ENCODE measurements at regions not wholly inside any gene's neighbourhood (a gene's known extent, or its start where the extent isn't known, plus 50 kb on each side); places are given as distances from the start of the nearest gene placed in this dataset.

- TF ChIP-seq ZNF425 (CRISPR knock-in tag; conservative IDR thresholded peaks at IDR 0.05): no peak
- TF ChIP-seq, protein P1, sequence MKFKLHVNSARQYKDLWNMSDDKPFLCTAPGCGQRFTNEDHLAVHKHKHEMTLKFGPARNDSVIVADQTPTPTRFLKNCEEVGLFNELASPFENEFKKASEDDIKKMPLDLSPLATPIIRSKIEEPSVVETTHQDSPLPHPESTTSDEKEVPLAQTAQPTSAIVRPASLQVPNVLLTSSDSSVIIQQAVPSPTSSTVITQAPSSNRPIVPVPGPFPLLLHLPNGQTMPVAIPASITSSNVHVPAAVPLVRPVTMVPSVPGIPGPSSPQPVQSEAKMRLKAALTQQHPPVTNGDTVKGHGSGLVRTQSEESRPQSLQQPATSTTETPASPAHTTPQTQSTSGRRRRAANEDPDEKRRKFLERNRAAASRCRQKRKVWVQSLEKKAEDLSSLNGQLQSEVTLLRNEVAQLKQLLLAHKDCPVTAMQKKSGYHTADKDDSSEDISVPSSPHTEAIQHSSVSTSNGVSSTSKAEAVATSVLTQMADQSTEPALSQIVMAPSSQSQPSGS (CRISPR knock-in tag; IDR thresholded peaks at IDR 0.05; ENCODE audit: borderline replicate concordance, low read depth): no peak
- no peak for TF ChIP-seq RELA (CRISPR knock-in tag; IDR thresholded peaks at IDR 0.05; ENCODE audit: borderline replicate concordance)
- no peak for TF ChIP-seq FOXP4 (CRISPR knock-in tag; IDR thresholded peaks at IDR 0.05)
- TF ChIP-seq ZNF423 (CRISPR knock-in tag; IDR thresholded peaks at IDR 0.05): no peak
- no peak for TF ChIP-seq ZNF232 (CRISPR knock-in tag; IDR thresholded peaks at IDR 0.05)
- TF ChIP-seq, protein P2, sequence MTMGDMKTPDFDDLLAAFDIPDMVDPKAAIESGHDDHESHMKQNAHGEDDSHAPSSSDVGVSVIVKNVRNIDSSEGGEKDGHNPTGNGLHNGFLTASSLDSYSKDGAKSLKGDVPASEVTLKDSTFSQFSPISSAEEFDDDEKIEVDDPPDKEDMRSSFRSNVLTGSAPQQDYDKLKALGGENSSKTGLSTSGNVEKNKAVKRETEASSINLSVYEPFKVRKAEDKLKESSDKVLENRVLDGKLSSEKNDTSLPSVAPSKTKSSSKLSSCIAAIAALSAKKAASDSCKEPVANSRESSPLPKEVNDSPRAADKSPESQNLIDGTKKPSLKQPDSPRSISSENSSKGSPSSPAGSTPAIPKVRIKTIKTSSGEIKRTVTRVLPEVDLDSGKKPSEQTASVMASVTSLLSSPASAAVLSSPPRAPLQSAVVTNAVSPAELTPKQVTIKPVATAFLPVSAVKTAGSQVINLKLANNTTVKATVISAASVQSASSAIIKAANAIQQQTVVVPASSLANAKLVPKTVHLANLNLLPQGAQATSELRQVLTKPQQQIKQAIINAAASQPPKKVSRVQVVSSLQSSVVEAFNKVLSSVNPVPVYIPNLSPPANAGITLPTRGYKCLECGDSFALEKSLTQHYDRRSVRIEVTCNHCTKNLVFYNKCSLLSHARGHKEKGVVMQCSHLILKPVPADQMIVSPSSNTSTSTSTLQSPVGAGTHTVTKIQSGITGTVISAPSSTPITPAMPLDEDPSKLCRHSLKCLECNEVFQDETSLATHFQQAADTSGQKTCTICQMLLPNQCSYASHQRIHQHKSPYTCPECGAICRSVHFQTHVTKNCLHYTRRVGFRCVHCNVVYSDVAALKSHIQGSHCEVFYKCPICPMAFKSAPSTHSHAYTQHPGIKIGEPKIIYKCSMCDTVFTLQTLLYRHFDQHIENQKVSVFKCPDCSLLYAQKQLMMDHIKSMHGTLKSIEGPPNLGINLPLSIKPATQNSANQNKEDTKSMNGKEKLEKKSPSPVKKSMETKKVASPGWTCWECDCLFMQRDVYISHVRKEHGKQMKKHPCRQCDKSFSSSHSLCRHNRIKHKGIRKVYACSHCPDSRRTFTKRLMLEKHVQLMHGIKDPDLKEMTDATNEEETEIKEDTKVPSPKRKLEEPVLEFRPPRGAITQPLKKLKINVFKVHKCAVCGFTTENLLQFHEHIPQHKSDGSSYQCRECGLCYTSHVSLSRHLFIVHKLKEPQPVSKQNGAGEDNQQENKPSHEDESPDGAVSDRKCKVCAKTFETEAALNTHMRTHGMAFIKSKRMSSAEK (CRISPR knock-in tag; IDR thresholded peaks at IDR 0.05; ENCODE audit: borderline replicate concordance): no peak
- TF ChIP-seq NR2C2 (CRISPR knock-in tag; IDR thresholded peaks at IDR 0.05): no peak
- TF ChIP-seq ZNF121 (CRISPR knock-in tag; IDR thresholded peaks at IDR 0.05): no peak
Observed at GRCh38 chr6:33895988-33896387, 92.2 kb upstream of the MLN start (continued).

DNA sequence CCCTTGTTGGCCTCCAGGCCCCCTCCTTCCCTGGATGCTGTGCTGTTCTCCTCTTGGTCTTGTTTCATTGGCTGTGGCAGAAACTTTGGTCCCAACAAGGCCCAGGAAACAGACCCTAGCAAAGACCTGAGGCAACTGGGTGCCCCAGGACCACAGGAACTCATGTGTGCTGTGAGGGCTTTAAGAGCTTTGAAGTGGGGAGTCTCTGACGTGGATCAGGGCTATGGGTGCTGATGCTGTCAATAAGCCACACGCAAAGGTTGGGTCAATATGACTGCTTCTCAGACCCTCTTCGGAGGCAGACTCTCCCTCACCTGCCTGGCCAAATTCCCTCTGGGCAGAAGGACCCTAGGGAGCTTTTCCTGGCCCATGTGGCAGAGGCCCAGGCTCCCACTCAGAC is 91.5 kb upstream of the MLN start:
- no peak for TF ChIP-seq ZBTB21 (CRISPR knock-in tag; IDR thresholded peaks at IDR 0.05; ENCODE audit: borderline replicate concordance)
- ChIA-PET CTCF (interaction anchor here (0.7 kb wide), 1 partner anchor 67 kb away, joined by 3 read pairs; no protein-coding TSS in a partner anchor), POLR2A (no interaction called here)
- Mint-ChIP-seq H3K4me3 (no peak overlapping the region), H3K9me3 (no peaks in the 10 kb centered on the region), H3K4me1 (peaks cover 10% of the 10 kb centered on the region; the same call in 1 of the 2 replicates), H3K27me3 (ENCODE audit: low read depth) (no peaks in the 10 kb centered on the region; the same call in 1 of the 2 replicates), H3K36me3 (no peaks in the 10 kb centered on the region), H3K27ac (no peak overlapping the region)
- no peak for ATAC-seq
- no peak for DNase-seq (ENCODE audit: low spot score)

DNA sequence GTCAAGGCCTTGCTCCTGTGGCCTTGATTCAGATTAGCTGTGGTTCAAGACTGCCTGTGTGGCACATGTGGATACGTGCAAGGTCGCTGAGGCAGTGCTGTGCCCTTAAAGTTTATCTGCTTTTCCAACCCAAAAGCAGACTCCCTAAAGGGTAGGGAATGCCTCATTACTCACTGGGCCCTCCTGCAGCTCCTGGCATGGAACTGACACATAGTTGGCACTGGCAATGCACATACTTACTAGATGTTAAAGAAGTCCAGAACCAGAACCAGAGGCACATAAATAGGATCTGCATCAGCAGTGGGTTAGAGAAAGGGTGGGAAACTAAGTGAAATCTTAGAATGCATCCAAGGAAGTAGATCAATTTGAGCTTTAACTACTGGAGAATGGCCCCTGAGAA is 90.6 kb upstream of the MLN start:
- no peak for DNase-seq (ENCODE audit: low spot score)
- no peak overlapping the region for H3K27ac Mint-ChIP-seq
- H3K36me3 Mint-ChIP-seq: no peaks in the 10 kb centered on the region
- no peak for TF ChIP-seq CDX4 (CRISPR knock-in tag; IDR thresholded peaks at IDR 0.05; ENCODE audit: borderline replicate concordance)
- no peaks in the 10 kb centered on the region for H3K9me3 Mint-ChIP-seq
- H3K4me1 Mint-ChIP-seq: peaks cover 10% of the 10 kb centered on the region; the same call in 1 of the 2 replicates
- no peak for ATAC-seq
- ChIA-PET POLR2A (no interaction called here), CTCF (no interaction called here)
- H3K27me3 Mint-ChIP-seq (ENCODE audit: low read depth): no peaks in the 10 kb centered on the region; the same call in 1 of the 2 replicates
- no peak overlapping the region for H3K4me3 Mint-ChIP-seq
